Bronchial epithelial cell (primary cell): ENCODE measurements at regions not wholly inside any gene's neighbourhood (a gene's known extent, or its start where the extent isn't known, plus 50 kb on each side); places are given as distances from the start of the nearest gene placed in this dataset.

Source experiments
- DNase-seq: peaks from one replicate; pipeline ENCODE4 v3.0.0-alpha.2; 2010; ENCODE audit warnings: low read depth
- FAIRE-seq: peaks from 2 replicates; lab custom pipeline; 2011; peaks lifted over from hg19 to GRCh38; lab: Jason Lieb, UNC
- H3K27me3 ChIP-seq: 2 replicates; pipeline ENCODE4 v1.5.1; 2011; ENCODE audit warnings: low read length; ENCODE audit not compliant: control insufficient read depth, insufficient read depth
- H3K36me3 ChIP-seq: 2 replicates; pipeline ENCODE4 v1.5.1; 2011; ENCODE audit warnings: low read length; ENCODE audit not compliant: control insufficient read depth, insufficient read depth
- H3K4me3 ChIP-seq: 2 replicates; pipeline ENCODE4 v1.5.1; 2011; ENCODE audit warnings: mild to moderate bottlenecking, low read depth, low read length, control low read depth
- CTCF ChIP-seq: IDR thresholded peaks from 2 replicates; pipeline ENCODE4 v1.5.1; 2011; ENCODE audit warnings: mild to moderate bottlenecking, moderate library complexity, low read length, control low read depth, inconsistent platforms; ENCODE audit not compliant: insufficient read depth, severe bottlenecking

- DNase-seq (no peak), FAIRE-seq (no peak)
- TF ChIP-seq CTCF: no peak
- no peak overlapping the region for H3K4me3 ChIP-seq
- no peaks in the 10 kb centered on the region for H3K36me3 ChIP-seq
- no peaks in the 10 kb centered on the region for H3K27me3 ChIP-seq
Measured at GRCh38 chr14:104280085-104280901, 141.9 kb downstream of the KIF26A start.

GRCh38 chr14:104280902-104281767, 142.7 kb downstream of the KIF26A start:
- FAIRE-seq: no peak
- Histone ChIP-seq H3K36me3 (no peaks in the 10 kb centered on the region), H3K4me3 (no peak overlapping the region), H3K27me3 (no peaks in the 10 kb centered on the region)
- no peak for DNase-seq
- no peak for TF ChIP-seq CTCF

GRCh38 chr14:104281768-104282301, 143.4 kb downstream of the KIF26A start:
- Histone ChIP-seq H3K36me3 (no peaks in the 10 kb centered on the region), H3K4me3 (no peak overlapping the region), H3K27me3 (no peaks in the 10 kb centered on the region)
- no peak for TF ChIP-seq CTCF
- DNase-seq (no peak), FAIRE-seq (no peak)

- no peak for TF ChIP-seq CTCF
- Histone ChIP-seq H3K4me3 (no peak overlapping the region), H3K27me3 (no peaks in the 10 kb centered on the region), H3K36me3 (no peaks in the 10 kb centered on the region)
- FAIRE-seq: no peak
- no peak for DNase-seq
Measured at GRCh38 chr14:104282332-104283196, 144.2 kb downstream of the KIF26A start.
